ENCODE measurements at regions not wholly inside any gene's neighbourhood (a gene's known extent, or its start where the extent isn't known, plus 50 kb on each side); places are given as distances from the start of the nearest gene placed in this dataset.

GRCh38 chr12:123091230-123092150 is 59.4 kb downstream of the PITPNM2 start:
- no peak for TF ChIP-seq POLR2A (IDR thresholded peaks at IDR 0.05)
- TF ChIP-seq, protein P1, sequence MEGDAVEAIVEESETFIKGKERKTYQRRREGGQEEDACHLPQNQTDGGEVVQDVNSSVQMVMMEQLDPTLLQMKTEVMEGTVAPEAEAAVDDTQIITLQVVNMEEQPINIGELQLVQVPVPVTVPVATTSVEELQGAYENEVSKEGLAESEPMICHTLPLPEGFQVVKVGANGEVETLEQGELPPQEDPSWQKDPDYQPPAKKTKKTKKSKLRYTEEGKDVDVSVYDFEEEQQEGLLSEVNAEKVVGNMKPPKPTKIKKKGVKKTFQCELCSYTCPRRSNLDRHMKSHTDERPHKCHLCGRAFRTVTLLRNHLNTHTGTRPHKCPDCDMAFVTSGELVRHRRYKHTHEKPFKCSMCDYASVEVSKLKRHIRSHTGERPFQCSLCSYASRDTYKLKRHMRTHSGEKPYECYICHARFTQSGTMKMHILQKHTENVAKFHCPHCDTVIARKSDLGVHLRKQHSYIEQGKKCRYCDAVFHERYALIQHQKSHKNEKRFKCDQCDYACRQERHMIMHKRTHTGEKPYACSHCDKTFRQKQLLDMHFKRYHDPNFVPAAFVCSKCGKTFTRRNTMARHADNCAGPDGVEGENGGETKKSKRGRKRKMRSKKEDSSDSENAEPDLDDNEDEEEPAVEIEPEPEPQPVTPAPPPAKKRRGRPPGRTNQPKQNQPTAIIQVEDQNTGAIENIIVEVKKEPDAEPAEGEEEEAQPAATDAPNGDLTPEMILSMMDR (IDR thresholded peaks at IDR 0.05) = no peak
- H3K4me3 ChIP-seq (replicated peaks in 1 of 3) = no peak overlapping the region
- H3K9me3 ChIP-seq = no peaks in the 10 kb centered on the region
- H3K27ac ChIP-seq = no peak overlapping the region
- H3K27me3 ChIP-seq = no peaks in the 10 kb centered on the region
- peaks cover 0 to 8% of the 10 kb centered on the region in 2 donors for H3K4me1 ChIP-seq
- no peak for DNase-seq
- intact Hi-C loops (cut with DNase I) = no loop called here
- 90 to 95% methylated on average over 7 to 8 of the region's 8 CpGs for WGBS, 2 donors
- no peaks in the 10 kb centered on the region for H3K36me3 ChIP-seq

GRCh38 chr12:123089631-123090353 is 61.1 kb downstream of the PITPNM2 start:
- WGBS, 2 donors = 65 to 81% methylated on average over 2 of the region's 2 CpGs
- Histone ChIP-seq H3K27ac (no peak overlapping the region), H3K4me1 (peaks cover 0 to 8% of the 10 kb centered on the region in 2 donors), H3K4me3 (replicated peaks in 1 of 3) (no peak overlapping the region), H3K9me3 (no peaks in the 10 kb centered on the region), H3K27me3 (no peaks in the 10 kb centered on the region), H3K36me3 (no peaks in the 10 kb centered on the region)
- DNase-seq = no peak
- TF ChIP-seq POLR2A (IDR thresholded peaks at IDR 0.05) = no peak
- TF ChIP-seq, protein P1 (IDR thresholded peaks at IDR 0.05) = no peak
- intact Hi-C loops (cut with DNase I) = no loop called here

DNA sequence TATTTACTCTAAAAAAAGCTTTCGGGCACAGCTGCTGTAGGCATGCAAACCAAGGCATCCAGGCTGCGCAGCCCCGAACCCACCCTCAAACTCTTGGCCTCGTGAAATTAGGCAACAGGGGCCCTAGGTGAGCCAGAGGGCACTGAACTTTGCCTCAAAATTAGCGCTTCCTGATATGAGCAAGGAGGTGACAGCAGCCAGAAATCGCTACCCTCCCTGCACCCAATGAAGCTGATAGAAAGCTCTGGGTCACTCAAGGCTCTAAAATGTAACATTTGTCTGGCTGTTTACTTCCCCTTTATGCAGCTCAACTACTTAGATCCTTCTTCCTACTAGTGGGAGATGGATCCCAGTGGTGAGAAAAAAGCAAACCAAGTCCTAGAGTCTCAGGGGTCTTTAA is 61.8 kb downstream of the PITPNM2 start:
- TF ChIP-seq, protein P1 (IDR thresholded peaks at IDR 0.05) = no peak
- TF ChIP-seq POLR2A (IDR thresholded peaks at IDR 0.05) = no peak
- WGBS, 2 donors = 91 to 94% methylated on average over 6 of the region's 6 CpGs
- intact Hi-C loops (cut with DNase I) = no loop called here
- Histone ChIP-seq H3K36me3 (no peaks in the 10 kb centered on the region), H3K9me3 (no peaks in the 10 kb centered on the region), H3K27ac (no peak overlapping the region), H3K4me1 (peaks cover 0 to 3% of the 10 kb centered on the region in 2 donors), H3K4me3 (replicated peaks in 1 of 3) (no peak overlapping the region), H3K27me3 (no peaks in the 10 kb centered on the region)
- no peak for DNase-seq

DNA sequence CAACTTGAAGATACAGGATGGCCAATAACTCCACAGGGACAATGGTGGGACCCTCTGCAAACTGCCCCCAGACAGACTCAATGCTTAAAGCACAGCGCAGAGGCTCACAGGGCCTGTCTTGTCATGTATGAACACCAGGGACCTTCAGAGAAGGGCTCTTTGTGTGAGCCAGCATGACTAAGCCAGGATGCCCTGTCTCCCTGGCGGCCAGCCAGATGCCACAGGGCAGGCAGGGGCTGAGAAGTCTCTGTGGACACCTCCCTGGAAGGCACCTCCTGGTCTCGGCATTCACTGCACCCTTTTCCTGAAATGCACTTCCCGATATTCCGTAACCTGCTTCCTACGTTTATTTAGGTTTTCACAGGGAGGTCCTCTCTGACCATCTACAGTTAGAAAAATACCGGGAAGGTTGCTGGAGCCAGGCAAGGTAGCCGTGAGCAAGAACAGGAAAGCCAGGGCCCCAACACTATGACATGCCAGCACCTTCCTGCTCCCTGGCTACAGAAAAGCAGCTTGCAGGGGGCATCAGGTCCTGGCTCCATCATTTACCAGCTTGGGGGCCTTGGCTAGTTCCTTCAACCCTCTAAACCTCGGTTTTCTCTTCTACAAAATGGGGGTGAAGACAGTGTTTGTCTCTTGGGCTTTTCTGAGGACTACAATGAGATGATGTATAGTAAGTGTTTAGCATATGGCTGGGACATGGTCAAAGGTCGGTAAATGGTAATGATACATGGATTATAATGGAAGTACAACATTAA is 65.0 kb downstream of the PITPNM2 start:
- DNase-seq = peak; percentile 28 to 46
- Histone ChIP-seq H3K4me3 (replicated peaks in 1 of 3) (no peak overlapping the region), H3K9me3 (no peaks in the 10 kb centered on the region), H3K4me1 (peaks cover 0 to 8% of the 10 kb centered on the region in 2 donors), H3K27me3 (no peaks in the 10 kb centered on the region), H3K36me3 (no peaks in the 10 kb centered on the region), H3K27ac (no peak overlapping the region)
- TF ChIP-seq POLR2A (IDR thresholded peaks at IDR 0.05) = no peak
- TF ChIP-seq, protein P1 (IDR thresholded peaks at IDR 0.05) = no peak
- intact Hi-C loops (cut with DNase I) = no loop called here
- WGBS, 2 donors = 84 to 85% methylated on average over 10 of the region's 10 CpGs
